RWPE1 (cell line): ENCODE measurements at regions not wholly inside any gene's neighbourhood (a gene's known extent, or its start where the extent isn't known, plus 50 kb on each side); places are given as distances from the start of the nearest gene placed in this dataset.

Experiments used
- CTCF ChIA-PET: fragments of 350-600 bp; sonication (Branson Sonifier 250); formaldehyde crosslinking; extraction: SDS; loops from one replicate; lab custom pipeline; 2021; lab: Yijun Ruan, JAX
- POLR2A ChIA-PET: fragments of 400-600 bp; formaldehyde crosslinking; extraction: SDS; loops from one replicate; lab custom pipeline; 2020; ENCODE audit warnings: antibody characterized with exemption; ENCODE audit not compliant: low non-redundant PET; lab: Yijun Ruan, JAX
- DNase-seq: peaks from one replicate; pipeline ENCODE4 v3.0.0; 2012; ENCODE audit warnings: low spot score
- H3K27ac ChIP-seq: fragments of 450-650 bp; 2 replicates; pipeline ENCODE4 v1.5.1; 2017
- CTCF ChIP-seq: fragments of 450-650 bp; conservative IDR thresholded peaks from 2 replicates; pipeline ENCODE4 v1.5.1; 2017; ENCODE audit warnings: low read depth, mild to moderate bottlenecking

GRCh38 chr12:98464190-98464589 lies 51.2 kb upstream of the TMPO start:
- no peak for DNase-seq
- no peak overlapping the region for H3K27ac ChIP-seq
- CTCF ChIA-PET: interaction anchor here (0.6 kb wide), 1 partner anchor 1383 kb away, joined by 3 read pairs; no protein-coding TSS in a partner anchor
- no peak for TF ChIP-seq CTCF
- POLR2A ChIA-PET: no interaction called here

- ChIA-PET POLR2A (no interaction called here), CTCF (no interaction called here)
- TF ChIP-seq CTCF: no peak
- no peak for DNase-seq
- no peak overlapping the region for H3K27ac ChIP-seq
These were observed 49.9 kb upstream of the TMPO start for GRCh38 chr12:98465505-98465904.
